ENCODE measurements at regions not wholly inside any gene's neighbourhood (a gene's known extent, or its start where the extent isn't known, plus 50 kb on each side); places are given as distances from the start of the nearest gene placed in this dataset.

- TF ChIP-seq EZH2 (IDR thresholded peaks at IDR 0.05; ENCODE audit: borderline replicate concordance, insufficient read depth, low read length, poor library complexity, severe bottlenecking) (no peak), POLR2AphosphoS5 (IDR thresholded peaks at IDR 0.05) (no peak), SMC3 (conservative IDR thresholded peaks at IDR 0.05; ENCODE audit: poor library complexity) (no peak)
- TF ChIP-seq, protein P1, sequence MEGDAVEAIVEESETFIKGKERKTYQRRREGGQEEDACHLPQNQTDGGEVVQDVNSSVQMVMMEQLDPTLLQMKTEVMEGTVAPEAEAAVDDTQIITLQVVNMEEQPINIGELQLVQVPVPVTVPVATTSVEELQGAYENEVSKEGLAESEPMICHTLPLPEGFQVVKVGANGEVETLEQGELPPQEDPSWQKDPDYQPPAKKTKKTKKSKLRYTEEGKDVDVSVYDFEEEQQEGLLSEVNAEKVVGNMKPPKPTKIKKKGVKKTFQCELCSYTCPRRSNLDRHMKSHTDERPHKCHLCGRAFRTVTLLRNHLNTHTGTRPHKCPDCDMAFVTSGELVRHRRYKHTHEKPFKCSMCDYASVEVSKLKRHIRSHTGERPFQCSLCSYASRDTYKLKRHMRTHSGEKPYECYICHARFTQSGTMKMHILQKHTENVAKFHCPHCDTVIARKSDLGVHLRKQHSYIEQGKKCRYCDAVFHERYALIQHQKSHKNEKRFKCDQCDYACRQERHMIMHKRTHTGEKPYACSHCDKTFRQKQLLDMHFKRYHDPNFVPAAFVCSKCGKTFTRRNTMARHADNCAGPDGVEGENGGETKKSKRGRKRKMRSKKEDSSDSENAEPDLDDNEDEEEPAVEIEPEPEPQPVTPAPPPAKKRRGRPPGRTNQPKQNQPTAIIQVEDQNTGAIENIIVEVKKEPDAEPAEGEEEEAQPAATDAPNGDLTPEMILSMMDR (IDR thresholded peaks at IDR 0.05; ENCODE audit: poor library complexity, severe bottlenecking), result no peak
Observed at GRCh38 chr2:183532514-183532913, 408.3 kb downstream of the NUP35 start.
